ENCODE measurements at regions not wholly inside any gene's neighbourhood (a gene's known extent, or its start where the extent isn't known, plus 50 kb on each side); places are given as distances from the start of the nearest gene placed in this dataset.

GRCh38 chr7:69256634-69257081 lies 341.6 kb upstream of the AUTS2 start:
- Histone ChIP-seq H3K4me1 (no peaks in the 10 kb centered on the region), H3K36me3 (no peaks in the 10 kb centered on the region), H3K27me3 (no peaks in the 10 kb centered on the region), H3K27ac (no peak overlapping the region), H3K4me3 (no peak overlapping the region), H3K9me3 (no peaks in the 10 kb centered on the region)
- WGBS (ENCODE audit: insufficient coverage, low coverage, low lambda C conversion rate, missing lambda C conversion rate): 16% methylated on average over 9 of the region's 12 CpGs
- no peak for TF ChIP-seq POLR2A (IDR thresholded peaks at IDR 0.05)
- no peak for TF ChIP-seq CTCF (IDR thresholded peaks at IDR 0.05)
- intact Hi-C loops (cut with DNase I): no loop called here
- DNase-seq (peak; percentile 59 to 82 (median 66)), ATAC-seq (peak; percentile 82 to 95 (median 88))

- DNase-seq (no peak), ATAC-seq (no peak)
- intact Hi-C loops (cut with DNase I): no loop called here
- 90% methylated on average over 2 of the region's 2 CpGs for WGBS (ENCODE audit: insufficient coverage, low coverage, low lambda C conversion rate, missing lambda C conversion rate)
- Histone ChIP-seq H3K9me3 (no peaks in the 10 kb centered on the region), H3K27me3 (no peaks in the 10 kb centered on the region), H3K27ac (no peak overlapping the region), H3K4me3 (no peak overlapping the region), H3K4me1 (no peaks in the 10 kb centered on the region), H3K36me3 (no peaks in the 10 kb centered on the region)
- TF ChIP-seq CTCF (IDR thresholded peaks at IDR 0.05) (no peak), POLR2A (IDR thresholded peaks at IDR 0.05) (no peak)
Measured at GRCh38 chr7:69257592-69257991, 340.7 kb upstream of the AUTS2 start.

- intact Hi-C loops (cut with DNase I): no loop called here
- Histone ChIP-seq H3K4me1 (no peaks in the 10 kb centered on the region), H3K36me3 (no peaks in the 10 kb centered on the region), H3K9me3 (no peaks in the 10 kb centered on the region), H3K27me3 (no peaks in the 10 kb centered on the region), H3K4me3 (no peak overlapping the region), H3K27ac (no peak overlapping the region)
- TF ChIP-seq CTCF (IDR thresholded peaks at IDR 0.05): no peak
- no peak for TF ChIP-seq POLR2A (IDR thresholded peaks at IDR 0.05)
- no peak for ATAC-seq
- DNase-seq: no peak
- 75% methylated on average over 1 of the region's 2 CpGs for WGBS (ENCODE audit: insufficient coverage, low coverage, low lambda C conversion rate, missing lambda C conversion rate)
Measured at GRCh38 chr7:69259445-69259844, 338.8 kb upstream of the AUTS2 start.

GRCh38 chr7:69260023-69260422 lies 338.3 kb upstream of the AUTS2 start:
- H3K27me3 ChIP-seq: no peaks in the 10 kb centered on the region
- TF ChIP-seq CTCF (IDR thresholded peaks at IDR 0.05): no peak
- TF ChIP-seq POLR2A (IDR thresholded peaks at IDR 0.05): no peak
- intact Hi-C loops (cut with DNase I): no loop called here
- H3K4me3 ChIP-seq: no peak overlapping the region
- H3K4me1 ChIP-seq: no peaks in the 10 kb centered on the region
- WGBS (ENCODE audit: insufficient coverage, low coverage, low lambda C conversion rate, missing lambda C conversion rate): 94% methylated on average over 4 of the region's 4 CpGs
- H3K27ac ChIP-seq: no peak overlapping the region
- no peaks in the 10 kb centered on the region for H3K9me3 ChIP-seq
- DNase-seq (no peak), ATAC-seq (no peak)
- no peaks in the 10 kb centered on the region for H3K36me3 ChIP-seq

DNA sequence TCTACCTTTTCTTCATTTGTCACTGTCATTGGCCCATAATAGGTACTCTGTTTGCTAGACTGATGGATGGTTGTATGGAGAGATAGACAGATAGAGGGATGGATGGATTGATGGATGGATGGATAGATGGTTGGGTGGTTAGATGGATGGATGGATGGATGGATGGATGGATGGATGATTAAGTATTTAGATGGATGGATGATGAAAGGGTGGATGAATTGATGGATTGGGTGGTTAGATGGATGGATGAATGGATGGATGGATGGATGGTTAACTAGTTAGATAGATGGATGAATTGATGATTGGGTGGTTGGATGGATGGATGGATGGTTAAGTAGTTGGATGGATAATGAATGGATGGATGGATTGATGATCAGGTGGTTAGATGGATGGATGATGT lies 334.7 kb upstream of the AUTS2 start:
- intact Hi-C loops (cut with DNase I): no loop called here
- H3K27ac ChIP-seq: no peak overlapping the region

More for the DNA sequence above, 334.7 kb upstream of the AUTS2 start:
- Histone ChIP-seq H3K4me1 (no peaks in the 10 kb centered on the region), H3K9me3 (no peaks in the 10 kb centered on the region), H3K27me3 (no peaks in the 10 kb centered on the region), H3K4me3 (no peak overlapping the region), H3K36me3 (no peaks in the 10 kb centered on the region)
- no peak for TF ChIP-seq CTCF (IDR thresholded peaks at IDR 0.05)
- TF ChIP-seq POLR2A (IDR thresholded peaks at IDR 0.05): no peak
- ATAC-seq (no peak), DNase-seq (no peak)
